Right atrium auricular region (tissue), 2 donors: ENCODE measurements at regions not wholly inside any gene's neighbourhood (a gene's known extent, or its start where the extent isn't known, plus 50 kb on each side); places are given as distances from the start of the nearest gene placed in this dataset.

ENCODE experiments used
- DNase-seq: peaks from one replicate; pipeline ENCODE4 v3.0.0-alpha.2; 2019; ENCODE audit warnings: low spot score
- H3K27ac ChIP-seq, 2 donors: fragments of 200-600 bp; sonication (generic); 1 replicate in 1 of 2; 2 replicates in 1 of 2; pipeline ENCODE4 v1.5.1; 2016 to 2019
- H3K27me3 ChIP-seq, 2 donors: fragments of 200-600 bp; sonication (generic); one replicate each; pipeline versions ENCODE4 v1.5.1 to v1.6.0; 2017 to 2019
- H3K36me3 ChIP-seq: fragments of 200-600 bp; sonication (generic); one replicate; pipeline ENCODE4 v1.5.1; 2016
- H3K4me1 ChIP-seq, 2 donors: fragments of 200-600 bp; sonication (generic); one replicate each; pipeline versions ENCODE4 v1.5.1 to v1.6.0; 2017 to 2019
- H3K4me3 ChIP-seq, 2 donors: fragments of 200-600 bp; sonication (generic); 1 replicate in 1 of 2; 2 replicates in 1 of 2; pipeline ENCODE4 v1.5.1; 2017 to 2019; ENCODE audit warnings: mild to moderate bottlenecking in 1 of 2, moderate library complexity in 1 of 2
- H3K9me3 ChIP-seq, 2 donors: fragments of 200-600 bp; sonication (generic); one replicate each; pipeline ENCODE4 v1.5.1; 2019
- TF ChIP-seq, protein P1 (sequence below), 2 donors: fragments of 200-600 bp; sonication (generic); IDR thresholded peaks; one replicate each; pipeline ENCODE4 v1.5.1; 2019; ENCODE audit warnings: antibody characterized with exemption in 2 of 2

DNA sequence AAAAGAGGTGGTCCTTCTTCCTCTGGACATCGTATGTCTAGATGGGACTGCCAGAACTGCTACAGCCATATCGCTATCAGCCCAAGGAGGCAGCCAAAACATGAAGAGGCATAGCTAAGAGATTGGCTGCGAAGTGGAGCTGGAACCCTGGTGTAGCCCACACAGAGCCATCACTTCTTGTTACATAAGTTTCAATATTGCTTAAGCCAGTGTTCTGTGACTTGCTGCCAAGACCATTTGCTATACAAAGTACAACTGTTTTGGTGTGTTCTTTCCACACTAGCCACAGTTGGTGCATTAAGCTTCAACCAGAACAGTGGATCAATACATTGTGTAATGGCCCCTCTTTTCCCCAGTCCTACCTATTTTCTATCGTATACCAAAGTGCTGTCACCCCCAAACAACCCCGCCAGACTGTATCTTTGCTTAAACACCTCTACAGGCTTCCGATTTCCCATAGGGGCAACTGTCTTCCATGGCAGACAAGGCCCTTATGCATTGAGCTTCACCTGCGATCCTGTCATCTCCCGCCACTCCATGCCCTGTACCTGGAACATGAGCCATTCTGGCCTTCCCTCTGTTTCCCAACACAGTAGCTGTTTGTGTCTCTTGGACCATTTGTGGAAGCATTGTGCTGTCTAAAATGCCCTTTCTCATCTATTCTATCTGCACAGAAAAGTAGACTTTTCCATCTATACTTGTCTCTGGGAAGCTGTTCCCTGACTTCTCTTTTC lies 241.8 kb downstream of the TTLL7 start:
- TF ChIP-seq, protein P1, sequence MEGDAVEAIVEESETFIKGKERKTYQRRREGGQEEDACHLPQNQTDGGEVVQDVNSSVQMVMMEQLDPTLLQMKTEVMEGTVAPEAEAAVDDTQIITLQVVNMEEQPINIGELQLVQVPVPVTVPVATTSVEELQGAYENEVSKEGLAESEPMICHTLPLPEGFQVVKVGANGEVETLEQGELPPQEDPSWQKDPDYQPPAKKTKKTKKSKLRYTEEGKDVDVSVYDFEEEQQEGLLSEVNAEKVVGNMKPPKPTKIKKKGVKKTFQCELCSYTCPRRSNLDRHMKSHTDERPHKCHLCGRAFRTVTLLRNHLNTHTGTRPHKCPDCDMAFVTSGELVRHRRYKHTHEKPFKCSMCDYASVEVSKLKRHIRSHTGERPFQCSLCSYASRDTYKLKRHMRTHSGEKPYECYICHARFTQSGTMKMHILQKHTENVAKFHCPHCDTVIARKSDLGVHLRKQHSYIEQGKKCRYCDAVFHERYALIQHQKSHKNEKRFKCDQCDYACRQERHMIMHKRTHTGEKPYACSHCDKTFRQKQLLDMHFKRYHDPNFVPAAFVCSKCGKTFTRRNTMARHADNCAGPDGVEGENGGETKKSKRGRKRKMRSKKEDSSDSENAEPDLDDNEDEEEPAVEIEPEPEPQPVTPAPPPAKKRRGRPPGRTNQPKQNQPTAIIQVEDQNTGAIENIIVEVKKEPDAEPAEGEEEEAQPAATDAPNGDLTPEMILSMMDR (IDR thresholded peaks at IDR 0.05): no peak
- H3K27me3 ChIP-seq: no peaks in the 10 kb centered on the region
- no peaks in the 10 kb centered on the region for H3K4me1 ChIP-seq
- no peak for DNase-seq
- no peak overlapping the region for H3K27ac ChIP-seq
- no peaks in the 10 kb centered on the region for H3K9me3 ChIP-seq
- H3K4me3 ChIP-seq: no peak overlapping the region
- H3K36me3 ChIP-seq: no peaks in the 10 kb centered on the region

DNA sequence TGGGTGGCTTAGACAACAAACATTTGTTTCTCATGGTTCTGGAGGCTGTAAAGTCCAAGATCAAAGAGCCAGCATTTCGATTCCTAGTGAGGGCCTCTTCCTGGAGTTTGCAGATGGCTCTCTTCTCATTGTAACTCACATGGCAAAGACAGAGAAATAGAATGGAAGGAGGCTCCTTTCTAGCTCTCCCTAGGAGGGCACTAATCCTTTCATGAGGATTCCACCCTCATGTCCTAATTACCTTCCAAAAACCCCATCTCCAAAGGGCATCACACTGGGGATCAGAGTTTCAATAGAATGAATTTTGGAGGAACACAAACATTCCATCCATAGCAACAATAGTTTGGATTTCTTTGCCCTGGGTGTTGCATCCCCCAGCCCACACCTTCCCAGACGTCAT lies 247.3 kb downstream of the TTLL7 start:
- Histone ChIP-seq H3K27me3 (no peaks in the 10 kb centered on the region), H3K4me1 (no peaks in the 10 kb centered on the region), H3K36me3 (no peaks in the 10 kb centered on the region), H3K9me3 (no peaks in the 10 kb centered on the region), H3K27ac (no peak overlapping the region), H3K4me3 (no peak overlapping the region)
- TF ChIP-seq, protein P1 (IDR thresholded peaks at IDR 0.05): no peak
- DNase-seq: no peak

DNA sequence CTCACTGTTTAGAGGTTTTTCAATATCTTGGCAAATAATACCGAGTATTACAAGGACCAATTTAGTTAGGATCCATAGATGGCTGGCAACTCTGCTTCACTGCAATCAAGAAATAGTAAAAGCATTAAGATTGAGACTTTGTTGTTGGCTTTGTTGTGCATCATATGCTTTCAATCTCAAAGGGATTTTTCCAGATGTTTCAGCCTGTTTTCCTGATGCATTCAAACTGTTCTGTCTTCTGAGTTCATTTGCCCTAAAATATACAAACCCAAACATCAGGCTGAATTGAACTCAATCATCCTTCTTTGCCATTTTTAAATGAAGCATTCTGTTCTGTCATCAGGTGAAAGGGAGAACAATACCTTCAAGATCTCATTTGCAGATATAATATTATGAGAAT lies 248.7 kb downstream of the TTLL7 start:
- DNase-seq: no peak
- H3K27ac ChIP-seq: no peak overlapping the region
- TF ChIP-seq, protein P1 (IDR thresholded peaks at IDR 0.05): no peak
- no peaks in the 10 kb centered on the region for H3K27me3 ChIP-seq
- no peaks in the 10 kb centered on the region for H3K4me1 ChIP-seq
- no peak overlapping the region for H3K4me3 ChIP-seq
- no peaks in the 10 kb centered on the region for H3K9me3 ChIP-seq
- H3K36me3 ChIP-seq: no peaks in the 10 kb centered on the region

DNA sequence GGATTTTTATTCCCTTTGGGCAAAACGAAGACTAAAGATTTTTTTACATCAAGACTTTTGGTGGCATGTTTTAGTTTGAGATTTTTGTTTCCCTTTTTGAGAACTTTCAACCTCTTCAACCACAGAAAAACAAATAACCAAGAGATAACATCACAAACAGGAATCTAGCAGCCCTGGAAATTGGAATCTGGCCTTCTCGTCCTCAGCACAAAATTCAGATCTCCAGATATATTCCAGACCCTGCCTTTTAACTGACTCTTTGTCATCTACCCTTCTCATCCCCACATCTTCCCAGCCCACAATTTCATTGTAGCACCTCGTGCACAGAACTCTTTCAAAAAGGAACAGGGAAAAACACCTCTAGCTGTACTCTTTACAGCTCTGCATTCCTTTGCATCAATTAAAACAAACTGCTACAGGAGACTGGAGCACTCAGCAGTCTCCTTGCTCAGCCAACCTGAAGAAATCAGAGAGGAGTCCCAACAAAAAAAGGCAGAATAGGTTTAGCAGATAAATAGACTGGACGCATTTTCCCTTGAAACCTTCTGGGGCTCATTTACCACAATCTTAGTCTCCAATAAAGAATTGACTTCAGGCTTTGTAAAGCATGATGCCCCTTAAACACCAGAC lies 251.0 kb downstream of the TTLL7 start:
- no peaks in the 10 kb centered on the region for H3K36me3 ChIP-seq

DNA sequence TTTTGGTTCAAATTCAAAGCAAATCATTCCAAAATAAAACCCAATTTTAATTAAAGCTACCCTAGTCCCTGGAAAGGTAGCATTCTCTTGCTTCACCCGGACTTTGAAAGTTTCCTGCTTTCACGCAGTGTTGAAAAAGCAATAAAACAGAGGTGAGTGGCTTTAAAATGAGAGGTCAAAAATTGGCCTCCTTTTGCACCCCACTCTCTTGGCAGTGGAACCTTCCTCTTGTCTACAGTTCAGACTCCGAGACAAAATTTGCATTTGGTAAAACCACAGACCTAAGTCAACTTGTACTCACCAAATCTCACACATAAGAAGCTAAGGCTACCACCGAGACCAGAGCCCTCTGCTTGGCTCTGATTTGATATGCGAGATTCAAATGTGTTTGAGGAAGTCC lies 252.7 kb downstream of the TTLL7 start:
- Histone ChIP-seq H3K9me3 (no peaks in the 10 kb centered on the region), H3K36me3 (no peaks in the 10 kb centered on the region), H3K27ac (no peak overlapping the region), H3K27me3 (no peaks in the 10 kb centered on the region), H3K4me1 (no peaks in the 10 kb centered on the region), H3K4me3 (no peak overlapping the region)
- no peak for DNase-seq
- TF ChIP-seq, protein P1 (IDR thresholded peaks at IDR 0.05): no peak

More for the DNA sequence above, 251.0 kb downstream of the TTLL7 start:
- no peaks in the 10 kb centered on the region for H3K27me3 ChIP-seq
- H3K27ac ChIP-seq: no peak overlapping the region
- H3K4me3 ChIP-seq: no peak overlapping the region
- DNase-seq: no peak
- TF ChIP-seq, protein P1 (IDR thresholded peaks at IDR 0.05): no peak
- H3K4me1 ChIP-seq: no peaks in the 10 kb centered on the region
- no peaks in the 10 kb centered on the region for H3K9me3 ChIP-seq
